PC-9 (cell line): ENCODE measurements at regions not wholly inside any gene's neighbourhood (a gene's known extent, or its start where the extent isn't known, plus 50 kb on each side); places are given as distances from the start of the nearest gene placed in this dataset.

Experiments
- BruUV-seq: library from RNA; stranded (reverse); fragments of 400-500 nt; replicated peaks from 2 replicates; lab custom pipeline; 2021; lab: Mats Ljungman, UMichigan
- CTCF ChIA-PET: fragments of 300-600 bp; sonication (Branson Sonifier 250); formaldehyde crosslinking; loops from one replicate; lab custom pipeline; 2022; ENCODE audit warnings: antibody characterized with exemption; lab: Charles Lee
- POLR2A ChIA-PET: fragments of 300-600 bp; sonication (Branson Sonifier 250); formaldehyde crosslinking; loops from one replicate; lab custom pipeline; 2022; ENCODE audit warnings: antibody characterized with exemption; ENCODE audit not compliant: unreplicated experiment; lab: Charles Lee
- DNase-seq, 2 experiments: peaks; one replicate each; pipeline versions ENCODE4 v3.0.0 to v3.0.0-alpha.2; 2015 to 2022; ENCODE audit warnings: mixed read lengths in 1 of 2
- H2AFZ ChIP-seq: fragments of 200-600 bp; sonication (generic); 2 replicates; pipeline ENCODE4 v1.8.1; 2017; ENCODE audit warnings: antibody characterized with exemption
- H3F3A ChIP-seq: fragments of 200-600 bp; sonication (generic); 2 replicates; pipeline ENCODE4 v1.8.1; 2017; ENCODE audit warnings: antibody characterized with exemption, mild to moderate bottlenecking, low read depth; ENCODE audit not compliant: insufficient read depth
- H3K27ac ChIP-seq: fragments of 200-600 bp; sonication (generic); 2 replicates; pipeline ENCODE4 v1.6.1; 2016; ENCODE audit warnings: mixed run types
- H3K27me3 ChIP-seq: fragments of 200-600 bp; sonication (generic); 2 replicates; pipeline ENCODE4 v1.6.1; 2016; ENCODE audit warnings: low read depth, mixed run types; ENCODE audit not compliant: insufficient read depth
- H3K36me3 ChIP-seq: fragments of 200-600 bp; sonication (generic); 2 replicates; pipeline ENCODE4 v1.6.1; 2016; ENCODE audit warnings: low read depth, mixed run types
- H3K4me1 ChIP-seq: fragments of 200-600 bp; sonication (generic); replicated peaks from 2 replicates; pipeline ENCODE4 v1.6.1; 2016; ENCODE audit warnings: mixed run types; ENCODE audit not compliant: insufficient read depth
- H3K4me2 ChIP-seq: fragments of 200-600 bp; sonication (generic); 2 replicates; pipeline ENCODE4 v1.6.1; 2017; ENCODE audit warnings: mixed run types
- H3K4me3 ChIP-seq: fragments of 200-600 bp; sonication (generic); 2 replicates; pipeline ENCODE4 v1.6.1; 2016; ENCODE audit warnings: mixed run types
- H3K79me2 ChIP-seq: fragments of 200-600 bp; sonication (generic); 2 replicates; pipeline ENCODE4 v1.6.1; 2017; ENCODE audit warnings: low read depth, mixed run types
- H3K9me2 ChIP-seq: fragments of 200-600 bp; sonication (generic); 2 replicates; pipeline ENCODE4 v1.8.1; 2017; ENCODE audit warnings: mild to moderate bottlenecking; ENCODE audit not compliant: insufficient read depth
- H3K9me3 ChIP-seq: fragments of 200-600 bp; sonication (generic); 2 replicates; pipeline ENCODE4 v1.8.1; 2016; ENCODE audit warnings: low read depth; ENCODE audit not compliant: insufficient read depth
- H4K20me1 ChIP-seq: fragments of 200-600 bp; sonication (generic); 2 replicates; pipeline ENCODE4 v1.8.1; 2017; ENCODE audit not compliant: insufficient read depth
- EZH2 ChIP-seq: fragments of 200-600 bp; sonication (generic); IDR thresholded peaks from 2 replicates; pipeline ENCODE4 v1.8.0; 2017; ENCODE audit warnings: antibody characterized with exemption, low read depth
- intact Hi-C: fragments of 100-400 bp; cut with micrococcal nuclease; formaldehyde crosslinking; loops from one replicate; pipeline ENCODE4 v1.10.0; 2022; ENCODE audit not compliant: unreplicated experiment
- TF ChIP-seq, protein P1 (sequence below): fragments of 200-600 bp; sonication (generic); conservative IDR thresholded peaks from 2 replicates; pipeline ENCODE4 v1.6.1; 2017; ENCODE audit warnings: mixed run types, antibody characterized with exemption, mild to moderate bottlenecking, moderate library complexity

GRCh38 chr2:157105372-157105771 lies 152.1 kb upstream of the GALNT5 start:
- no peak overlapping the region for H3K4me3 ChIP-seq
- no peak for DNase-seq
- TF ChIP-seq, protein P1, sequence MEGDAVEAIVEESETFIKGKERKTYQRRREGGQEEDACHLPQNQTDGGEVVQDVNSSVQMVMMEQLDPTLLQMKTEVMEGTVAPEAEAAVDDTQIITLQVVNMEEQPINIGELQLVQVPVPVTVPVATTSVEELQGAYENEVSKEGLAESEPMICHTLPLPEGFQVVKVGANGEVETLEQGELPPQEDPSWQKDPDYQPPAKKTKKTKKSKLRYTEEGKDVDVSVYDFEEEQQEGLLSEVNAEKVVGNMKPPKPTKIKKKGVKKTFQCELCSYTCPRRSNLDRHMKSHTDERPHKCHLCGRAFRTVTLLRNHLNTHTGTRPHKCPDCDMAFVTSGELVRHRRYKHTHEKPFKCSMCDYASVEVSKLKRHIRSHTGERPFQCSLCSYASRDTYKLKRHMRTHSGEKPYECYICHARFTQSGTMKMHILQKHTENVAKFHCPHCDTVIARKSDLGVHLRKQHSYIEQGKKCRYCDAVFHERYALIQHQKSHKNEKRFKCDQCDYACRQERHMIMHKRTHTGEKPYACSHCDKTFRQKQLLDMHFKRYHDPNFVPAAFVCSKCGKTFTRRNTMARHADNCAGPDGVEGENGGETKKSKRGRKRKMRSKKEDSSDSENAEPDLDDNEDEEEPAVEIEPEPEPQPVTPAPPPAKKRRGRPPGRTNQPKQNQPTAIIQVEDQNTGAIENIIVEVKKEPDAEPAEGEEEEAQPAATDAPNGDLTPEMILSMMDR: no peak
- no peak for TF ChIP-seq EZH2
- no peaks in the 10 kb centered on the region for H3K9me2 ChIP-seq
- H4K20me1 ChIP-seq: no peaks in the 10 kb centered on the region
- no peaks in the 10 kb centered on the region for H3K36me3 ChIP-seq
- CTCF ChIA-PET: no interaction called here
- H2AFZ ChIP-seq: no peak overlapping the region
- H3F3A ChIP-seq: no peaks in the 10 kb centered on the region
- no peak overlapping the region for H3K27ac ChIP-seq
- POLR2A ChIA-PET: no interaction called here
- H3K4me1 ChIP-seq: no peaks in the 10 kb centered on the region
- H3K27me3 ChIP-seq: no peaks in the 10 kb centered on the region
- H3K9me3 ChIP-seq: no peaks in the 10 kb centered on the region
- H3K4me2 ChIP-seq: no peak overlapping the region
- no TSS peak for BruUV-seq
- H3K79me2 ChIP-seq: no peaks in the 10 kb centered on the region
- intact Hi-C loops: no loop called here

GRCh38 chr2:157106950-157107349 lies 150.6 kb upstream of the GALNT5 start:
- Histone ChIP-seq H3K9me3 (no peaks in the 10 kb centered on the region), H3K4me1 (no peaks in the 10 kb centered on the region), H3F3A (no peaks in the 10 kb centered on the region), H3K27me3 (no peaks in the 10 kb centered on the region), H3K79me2 (no peaks in the 10 kb centered on the region), H2AFZ (no peak overlapping the region), H3K27ac (no peak overlapping the region), H3K4me2 (no peak overlapping the region), H4K20me1 (no peaks in the 10 kb centered on the region), H3K4me3 (no peak overlapping the region), H3K9me2 (no peaks in the 10 kb centered on the region), H3K36me3 (no peaks in the 10 kb centered on the region)
- TF ChIP-seq, protein P1: no peak
- no peak for TF ChIP-seq EZH2
- intact Hi-C loops: no loop called here
- no peak for DNase-seq
- ChIA-PET POLR2A (no interaction called here), CTCF (no interaction called here)
- BruUV-seq: no TSS peak

DNA sequence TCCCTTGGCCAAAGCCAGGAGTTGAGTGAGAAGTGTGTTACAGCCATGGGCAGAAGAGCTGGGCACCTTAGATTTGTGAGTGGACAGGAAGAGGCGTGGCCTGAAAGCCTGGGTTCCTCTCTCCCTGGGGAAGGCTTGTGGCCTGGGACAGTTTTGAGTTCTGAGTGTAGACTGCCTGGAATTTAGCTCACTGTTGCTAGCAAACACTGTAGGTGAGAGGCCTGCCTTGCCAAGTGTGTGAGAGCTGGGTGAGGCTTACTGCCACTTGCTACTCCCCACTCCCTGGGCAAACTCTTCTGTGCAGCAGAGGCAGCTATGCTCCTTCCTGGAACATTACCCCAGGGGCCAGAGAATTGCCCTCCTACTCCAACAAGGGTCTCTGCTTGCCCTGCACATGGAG lies 150.0 kb upstream of the GALNT5 start:
- intact Hi-C loops: no loop called here
- no peak overlapping the region for H3K4me2 ChIP-seq
- H3K9me2 ChIP-seq: no peaks in the 10 kb centered on the region
- no peak overlapping the region for H3K27ac ChIP-seq
- no peaks in the 10 kb centered on the region for H3K27me3 ChIP-seq
- H3K36me3 ChIP-seq: no peaks in the 10 kb centered on the region
- H3F3A ChIP-seq: no peaks in the 10 kb centered on the region
- H3K9me3 ChIP-seq: no peaks in the 10 kb centered on the region
- H4K20me1 ChIP-seq: no peaks in the 10 kb centered on the region
- no peak for TF ChIP-seq EZH2
- TF ChIP-seq, protein P1: no peak
- no peak for DNase-seq
- ChIA-PET CTCF (no interaction called here), POLR2A (no interaction called here)
- H3K4me3 ChIP-seq: no peak overlapping the region
- no peak overlapping the region for H2AFZ ChIP-seq
- H3K4me1 ChIP-seq: no peaks in the 10 kb centered on the region
- no peaks in the 10 kb centered on the region for H3K79me2 ChIP-seq
- BruUV-seq: no TSS peak
